Glutamatergic neuron (in vitro differentiated cells): ENCODE measurements at regions not wholly inside any gene's neighbourhood (a gene's known extent, or its start where the extent isn't known, plus 50 kb on each side); places are given as distances from the start of the nearest gene placed in this dataset.
"Not testable (repeated sequence)": the region's sequence is repeated elsewhere in the genome, so short reads cannot be mapped to it uniquely, and the experiment has no call there.

Experiments used
- DNase-seq: peaks from one replicate; pipeline ENCODE4 v3.0.0; 2022
- H3K27ac Mint-ChIP-seq: one replicate; pipeline ENCODE4 v1.8.0; 2020; ENCODE audit warnings: mild to moderate bottlenecking, mixed read lengths, inconsistent platforms; ENCODE audit not compliant: unreplicated experiment
- H3K27me3 Mint-ChIP-seq: one replicate; pipeline ENCODE4 v1.8.0; 2020; ENCODE audit warnings: mild to moderate bottlenecking, moderate library complexity, mixed read lengths, inconsistent platforms; ENCODE audit not compliant: unreplicated experiment
- H3K36me3 Mint-ChIP-seq: one replicate; pipeline ENCODE4 v1.8.0; 2020; ENCODE audit warnings: mild to moderate bottlenecking, mixed read lengths, inconsistent platforms; ENCODE audit not compliant: unreplicated experiment
- H3K4me1 Mint-ChIP-seq: one replicate; pipeline ENCODE4 v1.8.0; 2020; ENCODE audit warnings: mild to moderate bottlenecking, low read depth, mixed read lengths, inconsistent platforms; ENCODE audit not compliant: unreplicated experiment
- H3K4me3 Mint-ChIP-seq: one replicate; pipeline ENCODE4 v1.8.0; 2020; ENCODE audit warnings: mild to moderate bottlenecking, mixed read lengths, inconsistent platforms; ENCODE audit not compliant: unreplicated experiment
- H3K9me3 Mint-ChIP-seq: one replicate; pipeline ENCODE4 v1.8.0; 2020; ENCODE audit warnings: mild to moderate bottlenecking, moderate library complexity, mixed read lengths, inconsistent platforms; ENCODE audit not compliant: unreplicated experiment
- TF ChIP-seq, protein P1 (sequence below): fragments of 200-600 bp; sonication (generic); IDR thresholded peaks from one replicate; pipeline ENCODE4 v1.5.0; 2021; ENCODE audit not compliant: partially characterized antibody, unreplicated experiment

DNA sequence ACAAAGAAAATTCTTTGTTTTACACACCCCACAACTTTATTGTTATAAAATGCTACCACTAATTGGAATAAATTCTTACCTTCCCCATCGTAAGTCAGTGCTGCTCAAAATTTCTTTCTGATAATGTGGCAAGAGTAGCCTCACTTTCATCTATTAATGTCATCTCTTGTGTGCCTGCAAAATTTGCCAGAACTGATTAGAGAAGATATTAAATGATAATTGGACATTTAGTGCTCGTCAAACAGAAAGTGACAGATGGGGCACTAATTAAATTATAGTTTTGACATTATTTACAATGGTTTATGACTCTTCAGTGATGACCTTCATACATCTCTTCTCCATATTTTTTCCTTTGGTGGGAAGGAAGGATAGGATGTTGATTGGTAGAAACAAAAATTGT is 690.9 kb downstream of the NXPH1 start:
- H3K36me3 Mint-ChIP-seq, result no peaks in the 10 kb centered on the region
- H3K27me3 Mint-ChIP-seq, result peaks cover 1% of the 10 kb centered on the region
- no peaks in the 10 kb centered on the region for H3K9me3 Mint-ChIP-seq
- no peak overlapping the region for H3K4me3 Mint-ChIP-seq
- H3K27ac Mint-ChIP-seq, result no peak overlapping the region
- TF ChIP-seq, protein P1, sequence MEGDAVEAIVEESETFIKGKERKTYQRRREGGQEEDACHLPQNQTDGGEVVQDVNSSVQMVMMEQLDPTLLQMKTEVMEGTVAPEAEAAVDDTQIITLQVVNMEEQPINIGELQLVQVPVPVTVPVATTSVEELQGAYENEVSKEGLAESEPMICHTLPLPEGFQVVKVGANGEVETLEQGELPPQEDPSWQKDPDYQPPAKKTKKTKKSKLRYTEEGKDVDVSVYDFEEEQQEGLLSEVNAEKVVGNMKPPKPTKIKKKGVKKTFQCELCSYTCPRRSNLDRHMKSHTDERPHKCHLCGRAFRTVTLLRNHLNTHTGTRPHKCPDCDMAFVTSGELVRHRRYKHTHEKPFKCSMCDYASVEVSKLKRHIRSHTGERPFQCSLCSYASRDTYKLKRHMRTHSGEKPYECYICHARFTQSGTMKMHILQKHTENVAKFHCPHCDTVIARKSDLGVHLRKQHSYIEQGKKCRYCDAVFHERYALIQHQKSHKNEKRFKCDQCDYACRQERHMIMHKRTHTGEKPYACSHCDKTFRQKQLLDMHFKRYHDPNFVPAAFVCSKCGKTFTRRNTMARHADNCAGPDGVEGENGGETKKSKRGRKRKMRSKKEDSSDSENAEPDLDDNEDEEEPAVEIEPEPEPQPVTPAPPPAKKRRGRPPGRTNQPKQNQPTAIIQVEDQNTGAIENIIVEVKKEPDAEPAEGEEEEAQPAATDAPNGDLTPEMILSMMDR, result no peak
- DNase-seq, result no peak
- H3K4me1 Mint-ChIP-seq, result peaks cover 2% of the 10 kb centered on the region

DNA sequence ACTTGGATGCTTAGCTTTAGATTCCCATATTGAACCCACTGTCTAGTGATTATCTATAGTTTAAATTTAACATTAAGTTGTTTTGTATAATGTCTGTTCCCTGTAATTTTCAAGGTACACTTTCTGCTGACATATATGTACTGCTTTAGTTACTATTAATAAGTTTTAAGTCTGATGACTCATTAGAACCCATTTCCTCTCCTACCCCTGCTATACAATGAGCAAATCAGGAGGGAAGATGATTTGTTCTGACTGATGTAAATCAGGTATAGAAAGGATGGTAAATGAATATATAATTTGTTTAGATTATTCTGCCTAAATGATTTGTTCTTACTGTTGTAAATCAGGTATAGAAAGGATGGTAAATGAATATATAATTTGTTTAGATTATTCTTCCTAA is 691.8 kb downstream of the NXPH1 start:
- no peak overlapping the region for H3K4me3 Mint-ChIP-seq
- peaks cover 2% of the 10 kb centered on the region for H3K4me1 Mint-ChIP-seq
- no peaks in the 10 kb centered on the region for H3K9me3 Mint-ChIP-seq
- peaks cover 1% of the 10 kb centered on the region for H3K27me3 Mint-ChIP-seq
- TF ChIP-seq, protein P1, result no peak
- DNase-seq, result no peak
- H3K27ac Mint-ChIP-seq, result no peak overlapping the region
- no peaks in the 10 kb centered on the region for H3K36me3 Mint-ChIP-seq

DNA sequence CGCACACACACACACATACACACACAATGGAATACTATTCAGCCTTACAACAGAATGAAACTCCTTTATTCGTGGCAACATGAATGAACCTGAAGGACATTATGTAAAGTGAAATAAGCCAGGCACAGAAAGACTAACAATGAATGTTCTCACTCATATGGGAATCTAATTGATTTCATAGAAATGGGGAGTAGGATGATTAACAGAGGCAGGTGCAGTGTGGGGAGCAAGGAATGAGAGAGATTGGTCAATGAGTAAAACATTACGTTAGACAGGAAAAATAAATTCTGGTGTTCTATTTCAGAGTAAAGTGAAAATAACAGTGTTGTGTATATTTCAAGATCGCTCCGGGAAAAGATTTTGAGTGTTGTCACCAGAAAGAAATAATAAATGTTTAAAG is 694.5 kb downstream of the NXPH1 start:
- DNase-seq, result no peak
- Mint-ChIP-seq H3K27me3 (peaks cover 1% of the 10 kb centered on the region), H3K36me3 (no peaks in the 10 kb centered on the region), H3K27ac (no peak overlapping the region), H3K4me3 (no peak overlapping the region), H3K9me3 (no peaks in the 10 kb centered on the region), H3K4me1 (peaks cover 2% of the 10 kb centered on the region)
- TF ChIP-seq, protein P1, result no peak

DNA sequence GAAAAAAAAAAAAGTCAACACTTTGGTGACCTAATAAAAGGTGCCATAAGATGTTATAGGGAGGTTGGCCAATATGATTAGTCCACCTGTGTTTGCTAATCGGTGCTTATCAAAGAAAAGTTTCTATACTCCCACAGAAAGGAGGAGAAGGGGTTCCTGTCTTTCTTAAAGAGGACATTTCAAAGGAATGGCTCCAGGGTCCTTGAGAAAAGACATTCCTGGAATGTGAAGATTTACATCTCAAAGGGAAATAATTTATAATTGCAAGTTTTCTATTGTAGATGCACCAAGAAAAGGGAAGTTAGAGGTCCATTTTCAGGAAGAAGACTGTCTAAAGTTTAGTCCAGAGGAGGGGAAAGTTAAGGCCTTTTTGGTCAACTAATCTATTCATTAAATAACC is 715.3 kb downstream of the NXPH1 start:
- Mint-ChIP-seq H3K27me3 (no peaks in the 10 kb centered on the region), H3K9me3 (no peaks in the 10 kb centered on the region), H3K27ac (no peak overlapping the region), H3K4me1 (no peaks in the 10 kb centered on the region), H3K4me3 (no peak overlapping the region), H3K36me3 (no peaks in the 10 kb centered on the region)
- TF ChIP-seq, protein P1, result no peak
- no peak for DNase-seq

DNA sequence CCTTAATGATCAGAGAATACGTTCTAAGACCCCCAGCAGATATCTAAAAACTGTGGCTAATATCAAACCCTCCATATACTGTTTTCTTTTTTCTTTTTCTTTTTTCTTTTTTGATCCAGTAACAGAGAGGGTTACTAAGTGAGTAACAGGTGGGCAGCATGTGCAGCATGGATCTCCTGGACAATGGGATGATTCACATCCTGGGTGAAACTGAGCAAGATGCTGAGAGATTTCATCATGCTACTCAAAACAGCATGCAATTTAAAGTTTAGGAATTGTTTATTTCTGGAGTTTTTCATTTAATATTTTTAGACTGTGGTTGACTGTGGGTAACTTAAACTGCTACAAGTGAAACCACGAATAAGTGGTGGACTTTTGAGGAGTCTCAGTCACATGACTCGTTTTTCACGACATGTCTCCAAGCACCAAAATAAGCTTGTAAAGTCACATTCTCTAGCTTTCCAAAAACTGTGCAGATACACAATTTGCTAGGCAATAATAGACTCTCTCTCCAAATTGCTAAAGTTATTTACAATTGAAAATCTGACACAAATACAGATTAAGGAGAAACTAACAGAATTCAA is 716.2 kb downstream of the NXPH1 start:
- Mint-ChIP-seq H3K27me3 (no peaks in the 10 kb centered on the region), H3K9me3 (no peaks in the 10 kb centered on the region), H3K4me1 (no peaks in the 10 kb centered on the region), H3K4me3 (no peak overlapping the region), H3K36me3 (no peaks in the 10 kb centered on the region), H3K27ac (no peak overlapping the region)
- TF ChIP-seq, protein P1, result no peak
- DNase-seq, result no peak

DNA sequence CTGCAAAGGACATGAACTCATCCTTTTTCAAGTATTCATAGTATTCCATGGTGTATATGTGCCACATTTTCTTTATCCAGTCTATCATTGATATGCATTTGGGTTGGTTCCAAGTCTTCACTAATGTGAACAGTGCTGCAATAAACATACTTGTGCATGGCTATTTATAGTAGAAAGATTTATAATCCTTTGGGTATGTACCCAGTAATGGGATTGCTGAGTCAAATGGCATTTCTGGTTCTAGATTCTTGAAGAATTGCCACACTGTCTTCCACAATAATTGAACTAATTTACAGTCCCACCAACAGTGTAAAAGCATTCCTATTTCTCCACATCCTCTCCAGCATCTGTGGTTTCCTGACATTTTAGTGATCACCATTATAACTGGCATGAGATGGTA is 730.3 kb downstream of the NXPH1 start:
- H3K27me3 Mint-ChIP-seq, H3K4me3 Mint-ChIP-seq, DNase-seq, H3K9me3 Mint-ChIP-seq, H3K36me3 Mint-ChIP-seq, H3K4me1 Mint-ChIP-seq, H3K27ac Mint-ChIP-seq: not testable (repeated sequence)
